Panc1 (cell line): ENCODE measurements at regions not wholly inside any gene's neighbourhood (a gene's known extent, or its start where the extent isn't known, plus 50 kb on each side); places are given as distances from the start of the nearest gene placed in this dataset.

Source experiments
- ATAC-seq: fragments of 200-7000 bp; cut with Tn5 transposase; 2 replicates; pipeline ENCODE4 v1.9.1; 2020; ENCODE audit warnings: mild to moderate bottlenecking, moderate library complexity
- BruUV-seq: library from RNA; stranded (reverse); fragments of 400-500 nt; replicated peaks from 2 replicates; lab custom pipeline; 2021; lab: Mats Ljungman, UMichigan
- CTCF ChIA-PET: fragments of 300-600 bp; sonication (Branson Sonifier 250); formaldehyde crosslinking; loops from one replicate; lab custom pipeline; 2022; ENCODE audit warnings: antibody characterized with exemption; lab: Charles Lee
- POLR2A ChIA-PET: fragments of 300-600 bp; sonication (Branson Sonifier 250); formaldehyde crosslinking; loops from one replicate; lab custom pipeline; 2022; ENCODE audit warnings: antibody characterized with exemption; lab: Charles Lee
- DNase-seq: peaks from one replicate; pipeline ENCODE4 v3.0.0-alpha.2; 2010; ENCODE audit warnings: low read depth, low spot score
- H3K27ac ChIP-seq: 2 replicates; pipeline ENCODE4 v1.5.1; 2011; ENCODE audit warnings: mild to moderate bottlenecking, low read length, inconsistent platforms
- H3K27me3 ChIP-seq: fragments of 200-500 bp; sonication (Bioruptor generic); 2 replicates; pipeline ENCODE4 v1.6.0; 2014; ENCODE audit warnings: low read length, inconsistent platforms; ENCODE audit not compliant: control insufficient read depth, insufficient read depth
- H3K36me3 ChIP-seq: fragments of 200-500 bp; sonication (Bioruptor generic); 2 replicates; pipeline ENCODE4 v1.5.1; 2014; ENCODE audit warnings: inconsistent platforms, mild to moderate bottlenecking, low read length, moderate library complexity; ENCODE audit not compliant: control insufficient read depth, insufficient read depth
- H3K4me1 ChIP-seq: 2 replicates; pipeline ENCODE4 v1.5.1; 2011; ENCODE audit warnings: inconsistent platforms, mild to moderate bottlenecking, low read length, moderate library complexity; ENCODE audit not compliant: control insufficient read depth, insufficient read depth
- H3K4me3 ChIP-seq, 2 experiments: 2 replicates each; pipeline ENCODE4 v1.5.1; 2011 to 2012; ENCODE audit warnings: low read depth in 2 of 2, low read length in 2 of 2, mild to moderate bottlenecking in 2 of 2, inconsistent platforms in 1 of 2, moderate library complexity in 1 of 2
- H3K9me3 ChIP-seq: fragments of 200-500 bp; sonication (Bioruptor generic); 2 replicates; pipeline ENCODE4 v1.5.1; 2014; ENCODE audit warnings: low read depth, mild to moderate bottlenecking, inconsistent platforms, low read length, moderate library complexity; ENCODE audit not compliant: control insufficient read depth, insufficient read depth
- POLR2AphosphoS5 ChIP-seq: IDR thresholded peaks from 2 replicates; pipeline ENCODE4 v1.6.1; 2012; ENCODE audit warnings: mild to moderate bottlenecking, low read depth, low read length, moderate library complexity
- SIN3A ChIP-seq: IDR thresholded peaks from 2 replicates; pipeline ENCODE4 v1.6.1; 2012; ENCODE audit warnings: low read depth, mild to moderate bottlenecking, low read length, moderate library complexity, borderline replicate concordance; ENCODE audit not compliant: insufficient read depth
- TCF7L2 ChIP-seq: IDR thresholded peaks from 2 replicates; pipeline ENCODE4 v1.6.1; 2011; ENCODE audit warnings: mild to moderate bottlenecking, low read depth, low read length, inconsistent platforms
- in situ Hi-C: cut with HindIII; loops from 2 replicates; pipeline ENCODE4 v1.10.0; 2016; ENCODE audit warnings: low sequenced_read_pairs, low pct_unique_long_range_greater_than_20kb
- intact Hi-C: fragments of 100-400 bp; cut with micrococcal nuclease; formaldehyde crosslinking; loops from one replicate; pipeline ENCODE4 v1.10.0; 2022; ENCODE audit not compliant: unreplicated experiment
- TF ChIP-seq, protein P1 (sequence below): fragments of 450-650 bp; IDR thresholded peaks from 2 replicates; pipeline ENCODE4 v1.5.1; 2017; ENCODE audit warnings: mild to moderate bottlenecking
- TF ChIP-seq, protein P2 (sequence below), 2 experiments: IDR thresholded peaks; 2 replicates each; pipeline ENCODE4 v1.6.1; 2011 to 2012; ENCODE audit warnings: low read depth in 2 of 2, control low read depth in 1 of 2, low read length in 1 of 2, mild to moderate bottlenecking in 1 of 2, moderate library complexity in 1 of 2; ENCODE audit not compliant: insufficient read depth in 1 of 2

DNA sequence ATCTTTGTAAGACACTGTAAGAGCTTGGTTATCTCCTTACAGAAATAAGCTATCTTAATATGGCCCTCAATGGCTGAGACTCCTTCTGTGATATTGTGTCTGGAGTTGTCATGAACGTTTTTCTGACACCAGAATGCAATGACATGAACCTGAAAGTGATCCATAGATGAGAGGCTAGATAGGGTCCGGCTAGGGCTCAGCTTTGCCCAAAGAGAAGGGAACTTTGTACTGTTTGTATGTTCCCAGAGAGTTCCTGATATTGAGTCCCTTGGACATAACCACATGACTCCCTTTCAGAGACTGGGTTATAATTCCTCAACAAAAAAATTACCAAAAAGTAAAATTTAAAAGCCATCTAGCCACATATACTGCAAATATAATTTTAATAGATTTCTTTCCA is 575.8 kb upstream of the CLINT1 start:
- Histone ChIP-seq H3K36me3 (no peaks in the 10 kb centered on the region), H3K4me1 (no peaks in the 10 kb centered on the region), H3K27ac (no peak overlapping the region), H3K9me3 (no peaks in the 10 kb centered on the region), H3K4me3 (no peak overlapping the region), H3K27me3 (no peaks in the 10 kb centered on the region)
- ChIA-PET POLR2A (no interaction called here), CTCF (no interaction called here)
- no TSS peak for BruUV-seq
- intact Hi-C loops (no loop called here), in situ Hi-C loops (no loop called here)
- no peak for DNase-seq
- ATAC-seq: no peak
- TF ChIP-seq TCF7L2: no peak
- TF ChIP-seq SIN3A: no peak
- TF ChIP-seq, protein P1, sequence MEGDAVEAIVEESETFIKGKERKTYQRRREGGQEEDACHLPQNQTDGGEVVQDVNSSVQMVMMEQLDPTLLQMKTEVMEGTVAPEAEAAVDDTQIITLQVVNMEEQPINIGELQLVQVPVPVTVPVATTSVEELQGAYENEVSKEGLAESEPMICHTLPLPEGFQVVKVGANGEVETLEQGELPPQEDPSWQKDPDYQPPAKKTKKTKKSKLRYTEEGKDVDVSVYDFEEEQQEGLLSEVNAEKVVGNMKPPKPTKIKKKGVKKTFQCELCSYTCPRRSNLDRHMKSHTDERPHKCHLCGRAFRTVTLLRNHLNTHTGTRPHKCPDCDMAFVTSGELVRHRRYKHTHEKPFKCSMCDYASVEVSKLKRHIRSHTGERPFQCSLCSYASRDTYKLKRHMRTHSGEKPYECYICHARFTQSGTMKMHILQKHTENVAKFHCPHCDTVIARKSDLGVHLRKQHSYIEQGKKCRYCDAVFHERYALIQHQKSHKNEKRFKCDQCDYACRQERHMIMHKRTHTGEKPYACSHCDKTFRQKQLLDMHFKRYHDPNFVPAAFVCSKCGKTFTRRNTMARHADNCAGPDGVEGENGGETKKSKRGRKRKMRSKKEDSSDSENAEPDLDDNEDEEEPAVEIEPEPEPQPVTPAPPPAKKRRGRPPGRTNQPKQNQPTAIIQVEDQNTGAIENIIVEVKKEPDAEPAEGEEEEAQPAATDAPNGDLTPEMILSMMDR: no peak
- no peak for TF ChIP-seq POLR2AphosphoS5

DNA sequence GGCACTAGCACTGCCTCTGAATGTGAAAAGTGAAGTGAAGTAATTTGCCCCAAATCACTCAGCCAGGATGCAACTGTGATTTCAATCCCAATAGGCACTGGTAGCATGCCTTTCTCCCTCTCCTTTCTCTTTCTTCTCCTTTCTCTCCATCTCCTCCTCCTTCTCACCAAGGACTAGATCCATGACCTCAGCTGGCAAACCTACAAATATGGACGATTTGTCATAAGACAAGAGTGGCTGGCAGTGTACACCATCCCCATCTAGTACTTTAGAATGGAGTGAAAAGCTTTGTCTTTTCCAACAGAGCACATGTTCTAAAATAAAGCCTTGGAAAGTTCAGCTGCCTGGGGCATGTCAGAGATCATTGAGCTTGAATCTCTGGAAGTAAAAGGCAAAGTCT is 574.7 kb upstream of the CLINT1 start:
- Histone ChIP-seq H3K4me1 (no peaks in the 10 kb centered on the region), H3K27ac (no peak overlapping the region), H3K9me3 (no peaks in the 10 kb centered on the region), H3K4me3 (no peak overlapping the region), H3K36me3 (no peaks in the 10 kb centered on the region), H3K27me3 (no peaks in the 10 kb centered on the region)
- in situ Hi-C loops (no loop called here), intact Hi-C loops (no loop called here)
- ATAC-seq (no peak), DNase-seq (no peak)
- ChIA-PET POLR2A (no interaction called here), CTCF (interaction anchor here (0.5 to 0.6 kb wide), 2 partner anchors 79 to 504 kb away, joined by 5 to 8 read pairs; no protein-coding TSS in a partner anchor)
- BruUV-seq: no TSS peak
- TF ChIP-seq TCF7L2: no peak
- no peak for TF ChIP-seq POLR2AphosphoS5
- TF ChIP-seq, protein P2, sequence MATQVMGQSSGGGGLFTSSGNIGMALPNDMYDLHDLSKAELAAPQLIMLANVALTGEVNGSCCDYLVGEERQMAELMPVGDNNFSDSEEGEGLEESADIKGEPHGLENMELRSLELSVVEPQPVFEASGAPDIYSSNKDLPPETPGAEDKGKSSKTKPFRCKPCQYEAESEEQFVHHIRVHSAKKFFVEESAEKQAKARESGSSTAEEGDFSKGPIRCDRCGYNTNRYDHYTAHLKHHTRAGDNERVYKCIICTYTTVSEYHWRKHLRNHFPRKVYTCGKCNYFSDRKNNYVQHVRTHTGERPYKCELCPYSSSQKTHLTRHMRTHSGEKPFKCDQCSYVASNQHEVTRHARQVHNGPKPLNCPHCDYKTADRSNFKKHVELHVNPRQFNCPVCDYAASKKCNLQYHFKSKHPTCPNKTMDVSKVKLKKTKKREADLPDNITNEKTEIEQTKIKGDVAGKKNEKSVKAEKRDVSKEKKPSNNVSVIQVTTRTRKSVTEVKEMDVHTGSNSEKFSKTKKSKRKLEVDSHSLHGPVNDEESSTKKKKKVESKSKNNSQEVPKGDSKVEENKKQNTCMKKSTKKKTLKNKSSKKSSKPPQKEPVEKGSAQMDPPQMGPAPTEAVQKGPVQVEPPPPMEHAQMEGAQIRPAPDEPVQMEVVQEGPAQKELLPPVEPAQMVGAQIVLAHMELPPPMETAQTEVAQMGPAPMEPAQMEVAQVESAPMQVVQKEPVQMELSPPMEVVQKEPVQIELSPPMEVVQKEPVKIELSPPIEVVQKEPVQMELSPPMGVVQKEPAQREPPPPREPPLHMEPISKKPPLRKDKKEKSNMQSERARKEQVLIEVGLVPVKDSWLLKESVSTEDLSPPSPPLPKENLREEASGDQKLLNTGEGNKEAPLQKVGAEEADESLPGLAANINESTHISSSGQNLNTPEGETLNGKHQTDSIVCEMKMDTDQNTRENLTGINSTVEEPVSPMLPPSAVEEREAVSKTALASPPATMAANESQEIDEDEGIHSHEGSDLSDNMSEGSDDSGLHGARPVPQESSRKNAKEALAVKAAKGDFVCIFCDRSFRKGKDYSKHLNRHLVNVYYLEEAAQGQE (IDR thresholded peaks at IDR 0.05; ENCODE audit: insufficient read depth in 1 of 2, low read depth in 2 of 2, low read length in 1 of 2): no peak
- TF ChIP-seq SIN3A: no peak
- TF ChIP-seq, protein P1: no peak
